GM18867 (cell line): ENCODE measurements at regions not wholly inside any gene's neighbourhood (a gene's known extent, or its start where the extent isn't known, plus 50 kb on each side); places are given as distances from the start of the nearest gene placed in this dataset.

Source experiments
- ATAC-seq: cut with Tn5 transposase; IDR thresholded peaks from one replicate; pipeline ENCODE4 v1.9.1; 2021; ENCODE audit warnings: mild to moderate bottlenecking, moderate library complexity; ENCODE audit not compliant: unreplicated experiment

DNA sequence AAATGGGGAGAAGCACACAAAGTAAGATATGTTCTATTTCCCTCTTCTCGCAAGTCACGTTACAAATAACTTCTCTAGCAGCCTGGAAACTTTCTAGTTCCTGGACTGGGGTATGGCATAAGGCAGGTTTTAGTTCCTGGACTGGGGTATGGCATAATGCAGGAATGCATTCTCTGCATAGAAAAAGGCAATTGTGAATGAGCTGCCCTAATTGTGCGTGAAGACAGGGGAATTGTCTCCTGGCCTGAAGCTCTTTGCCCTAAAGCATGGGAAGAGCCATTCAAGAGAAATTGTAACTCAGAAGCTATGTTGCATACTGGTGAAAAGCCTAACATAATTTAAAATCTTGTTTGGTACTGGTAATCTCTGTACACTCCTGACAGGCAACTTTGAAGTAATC lies 54.3 kb upstream of the CBLB start:
- no peak for ATAC-seq

DNA sequence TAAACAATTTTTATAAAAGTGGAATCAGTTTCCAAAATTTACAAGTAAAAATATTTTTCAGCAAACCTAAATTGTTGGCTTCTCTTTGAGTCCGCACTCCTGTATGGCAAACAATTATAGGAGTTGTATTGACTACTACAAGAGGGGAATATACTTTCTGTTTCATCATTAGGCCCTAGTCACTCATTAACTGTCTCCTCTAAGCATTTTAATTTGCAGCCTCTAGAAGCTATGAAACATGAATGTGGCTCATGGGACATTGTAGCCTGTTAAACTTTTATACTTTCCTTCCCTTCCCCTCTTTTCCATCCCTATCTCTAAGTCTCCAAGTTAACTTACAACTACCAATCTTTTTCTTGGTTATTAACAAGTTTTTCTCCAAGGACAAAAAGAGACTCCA lies 58.9 kb upstream of the CBLB start:
- ATAC-seq: no peak

GRCh38 chr3:105930733-105931132 lies 61.9 kb upstream of the CBLB start:
- ATAC-seq: no peak

DNA sequence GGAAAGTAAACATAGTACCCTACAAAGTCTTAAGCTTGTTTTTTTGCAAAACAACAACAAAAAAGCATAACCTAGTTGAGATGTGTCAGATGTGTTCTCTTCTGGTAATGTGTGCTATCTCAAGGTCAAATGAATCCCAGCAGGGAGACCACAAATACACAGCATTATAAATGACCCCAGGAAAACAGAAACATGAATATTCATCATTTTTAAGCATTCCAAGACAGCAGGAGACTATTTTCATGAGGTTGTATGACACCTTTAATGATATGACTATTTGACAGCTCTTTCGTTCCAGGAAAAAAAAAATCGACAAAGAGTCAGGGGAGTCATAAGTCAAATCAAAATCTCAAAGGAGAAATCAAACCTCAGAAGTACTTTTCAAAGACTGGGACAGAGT lies 62.7 kb upstream of the CBLB start:
- ATAC-seq: no peak

DNA sequence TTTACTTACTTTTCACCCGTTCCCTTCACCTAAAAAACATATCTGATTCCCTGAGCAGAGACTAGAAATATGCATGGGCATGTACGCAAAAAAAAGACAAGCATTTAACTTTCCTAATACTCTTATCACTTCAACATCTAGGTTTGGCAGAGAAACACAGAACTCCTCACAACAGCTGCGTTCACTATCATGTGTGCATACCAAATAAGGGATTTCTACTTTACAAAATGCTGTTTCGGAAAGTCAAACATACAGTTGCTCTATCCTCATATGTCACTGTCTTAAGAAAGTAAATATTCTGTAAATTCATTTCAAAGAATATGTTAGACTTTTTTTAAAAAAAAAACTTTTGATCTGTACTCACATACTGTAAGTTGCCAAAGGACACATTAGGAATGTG lies 65.1 kb upstream of the CBLB start:
- no peak for ATAC-seq

DNA sequence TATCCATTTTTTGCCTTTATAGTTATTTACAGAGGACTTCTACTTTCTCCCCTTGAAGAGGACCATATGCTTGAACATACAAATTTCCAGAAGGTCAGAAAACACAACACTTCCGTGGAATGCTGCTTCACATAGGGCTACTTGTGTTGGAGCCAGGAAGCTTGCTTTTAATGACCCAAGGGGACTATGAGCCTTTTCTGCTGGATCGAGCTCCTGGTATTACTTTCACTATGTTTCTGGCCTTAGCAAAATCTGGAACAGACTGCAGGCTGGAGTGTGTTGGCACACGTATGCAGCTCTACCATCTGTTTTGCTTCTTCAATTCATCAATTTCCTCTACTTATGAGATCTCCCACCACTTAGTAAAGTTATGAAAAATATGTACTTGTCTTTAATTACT lies 69.3 kb upstream of the CBLB start:
- ATAC-seq: no peak

- ATAC-seq: no peak
These were observed 70.0 kb upstream of the CBLB start for GRCh38 chr3:105938806-105939205.

DNA sequence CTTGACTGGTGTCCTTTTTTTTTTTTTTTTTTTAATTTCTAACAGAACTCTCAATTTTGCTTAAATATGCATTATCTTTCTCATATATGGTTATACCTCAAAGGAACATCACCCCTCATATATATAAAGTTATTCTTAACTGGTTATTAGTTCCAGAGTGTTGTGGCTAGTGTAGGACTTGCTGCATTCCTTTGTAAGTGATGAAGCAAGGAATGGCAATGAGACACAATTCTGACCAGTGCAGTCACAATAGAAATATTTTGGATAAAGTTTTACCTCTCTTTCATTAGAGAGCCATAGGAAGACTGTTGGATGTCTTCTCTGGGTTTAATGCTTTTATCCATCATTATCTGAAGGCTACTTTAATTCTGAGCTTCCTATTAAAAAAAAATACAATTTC lies 75.5 kb upstream of the CBLB start:
- ATAC-seq: no peak

DNA sequence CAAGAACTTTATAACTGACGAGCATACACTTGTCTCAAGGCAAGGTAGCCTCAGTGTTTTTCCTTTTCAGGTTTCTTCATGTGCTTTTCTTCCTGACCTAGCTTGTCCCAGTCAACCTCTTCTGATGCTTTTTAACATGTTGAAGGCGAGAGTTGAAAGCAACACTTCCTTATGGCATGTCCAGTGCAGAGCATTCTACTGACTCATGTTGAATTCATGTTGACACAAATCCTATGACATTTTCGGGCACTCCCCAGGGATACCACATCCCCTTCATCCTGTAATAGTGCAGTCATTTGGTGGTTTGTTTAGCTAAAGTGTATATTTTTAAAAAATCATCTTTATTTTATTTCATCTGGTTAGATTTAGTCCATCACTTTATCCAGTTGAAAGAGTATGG lies 75.9 kb upstream of the CBLB start:
- ATAC-seq: no peak

DNA sequence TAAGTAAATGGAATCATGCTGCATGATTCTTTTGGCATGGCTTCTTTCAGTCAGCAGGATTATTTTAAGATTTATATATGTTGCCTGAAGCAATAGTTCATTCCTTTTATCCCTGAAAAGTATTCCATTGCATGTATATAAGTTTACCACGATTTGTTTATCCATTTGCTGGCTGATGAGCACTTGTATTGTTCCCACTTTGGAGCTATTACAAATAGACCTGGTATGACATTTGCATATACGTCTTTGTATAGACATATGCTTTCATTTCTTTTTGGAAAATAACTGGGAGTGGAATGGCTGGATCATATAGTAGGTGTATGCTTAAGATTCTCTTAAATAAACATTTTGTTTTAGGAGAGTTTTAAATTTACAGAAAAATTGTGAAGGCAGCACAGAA lies 79.3 kb upstream of the CBLB start:
- no peak for ATAC-seq

DNA sequence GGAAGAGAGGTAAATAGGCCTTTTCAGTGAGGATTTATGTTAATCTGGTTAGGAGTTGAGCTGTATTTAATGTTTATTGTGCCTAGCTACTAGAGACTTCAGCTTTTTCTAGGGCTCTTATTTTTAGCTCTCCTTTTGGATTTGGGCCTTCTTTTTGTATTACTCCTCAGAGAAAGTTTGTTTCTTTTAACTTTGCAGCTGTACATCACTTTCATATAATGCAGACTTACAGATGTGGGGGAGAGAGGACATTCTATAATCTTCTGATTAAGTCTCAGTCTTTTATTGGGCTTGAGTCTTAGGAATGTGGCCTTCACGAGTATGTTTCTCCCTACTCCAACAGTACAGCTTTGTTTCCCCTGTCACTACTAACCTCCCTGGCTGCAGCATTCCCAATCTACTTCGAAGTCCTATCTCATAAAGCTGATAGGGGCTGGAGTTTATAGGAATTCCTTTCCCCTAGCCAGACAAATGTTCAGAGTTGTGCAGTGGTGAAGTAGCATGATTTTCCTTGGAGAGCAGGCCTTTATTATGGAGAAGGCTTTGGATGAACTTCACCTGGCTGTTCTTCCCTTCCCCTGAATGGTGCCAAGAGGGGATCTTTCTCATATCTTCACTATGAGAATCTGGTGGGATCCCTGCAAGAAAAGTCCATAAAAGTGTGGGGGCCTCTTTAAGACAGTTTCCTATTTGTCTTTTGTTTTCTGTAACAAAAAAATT lies 82.2 kb upstream of the CBLB start:
- no peak for ATAC-seq

- no peak for ATAC-seq
These were observed 85.0 kb upstream of the CBLB start for GRCh38 chr3:105953831-105954230.

DNA sequence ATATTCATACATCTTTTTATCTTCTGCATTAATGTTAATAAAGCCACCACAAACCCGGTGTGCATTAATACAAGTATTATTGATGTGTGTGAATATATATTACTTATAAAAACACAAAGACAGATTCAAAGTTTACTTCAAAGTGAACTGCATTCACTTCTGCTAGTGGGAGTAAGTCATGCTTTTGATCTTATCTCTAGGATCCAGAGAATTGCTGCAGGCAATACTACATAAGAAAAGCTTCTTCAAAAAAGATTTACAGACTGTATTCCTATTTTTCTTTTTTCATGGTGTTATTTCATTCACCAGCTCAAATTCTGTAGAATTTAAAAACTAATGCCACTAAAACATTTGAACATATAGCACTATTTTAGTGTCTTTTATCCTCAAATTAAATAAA lies 87.5 kb upstream of the CBLB start:
- no peak for ATAC-seq

- no peak for ATAC-seq
These were observed 88.9 kb upstream of the CBLB start for GRCh38 chr3:105957722-105958121.

GRCh38 chr3:105958237-105959000 lies 89.6 kb upstream of the CBLB start:
- ATAC-seq: no peak

GRCh38 chr3:105959851-105960250 lies 91.0 kb upstream of the CBLB start:
- ATAC-seq: no peak

DNA sequence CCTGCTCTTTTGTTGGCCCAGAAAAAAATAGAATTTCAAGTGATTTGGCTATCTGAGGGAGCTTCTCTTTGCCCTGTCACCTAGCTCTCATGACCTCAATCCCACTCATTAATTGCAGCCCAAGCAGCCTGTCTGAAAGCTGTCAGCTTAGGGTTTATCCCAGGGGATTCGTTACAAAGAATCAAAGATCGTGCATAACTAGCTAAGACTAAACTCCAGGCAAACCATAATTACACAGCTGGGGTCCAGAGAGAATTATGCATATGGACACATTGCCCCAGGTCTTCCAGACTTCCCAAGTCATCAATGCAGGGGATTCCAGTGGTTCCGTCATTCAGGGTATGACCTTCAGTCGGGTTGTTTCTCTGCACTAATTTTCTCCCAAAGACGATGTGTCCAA lies 91.6 kb upstream of the CBLB start:
- no peak for ATAC-seq

GRCh38 chr3:105963161-105963560 lies 94.3 kb upstream of the CBLB start:
- ATAC-seq: no peak

DNA sequence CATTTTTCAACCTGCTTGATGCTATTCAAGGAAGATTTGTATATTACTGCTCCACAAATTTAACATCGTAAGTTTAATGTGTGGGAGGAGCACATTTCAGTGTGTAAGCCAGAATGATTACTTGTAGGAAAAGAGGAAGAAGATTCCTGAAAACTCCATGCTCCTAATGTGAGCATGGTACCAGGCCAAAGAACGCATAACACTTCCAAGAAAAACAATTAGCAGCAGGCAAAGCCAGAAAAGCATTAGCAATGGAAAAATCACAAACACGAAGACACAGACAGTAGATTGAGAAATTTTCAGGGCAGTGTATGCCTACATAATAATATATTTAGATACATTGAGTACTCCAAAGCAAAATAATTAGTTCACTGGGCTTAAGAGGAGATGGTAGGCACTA lies 96.6 kb upstream of the CBLB start:
- ATAC-seq: no peak

DNA sequence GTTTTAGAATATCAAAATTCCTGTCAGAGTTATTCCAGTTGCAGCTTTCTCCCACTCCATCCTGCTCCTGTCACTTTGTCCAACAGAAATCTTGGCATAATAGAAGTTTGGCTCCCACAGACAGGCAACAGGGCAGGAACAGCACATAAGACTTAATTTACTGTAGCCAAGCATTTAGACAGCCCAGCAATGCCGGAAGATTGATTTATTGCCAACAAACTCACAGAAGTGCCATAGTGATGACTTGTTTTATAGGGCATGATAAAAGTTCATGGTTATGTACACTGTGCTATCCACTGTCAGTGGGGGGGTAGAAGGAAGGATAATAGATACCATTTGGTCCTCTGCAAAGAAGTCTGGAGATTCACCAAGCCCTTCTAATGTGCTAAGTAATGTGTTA lies 98.3 kb upstream of the CBLB start:
- no peak for ATAC-seq

- no peak for ATAC-seq
These were observed 101.5 kb upstream of the CBLB start for GRCh38 chr3:105970283-105970682.

GRCh38 chr3:105972069-105972468 lies 103.3 kb upstream of the CBLB start:
- no peak for ATAC-seq

GRCh38 chr3:105974381-105974780 lies 105.6 kb upstream of the CBLB start:
- no peak for ATAC-seq
